NCI-H345 treated with DMSO at 0.1 percent for 48 hours (cell line): ENCODE measurements at regions not wholly inside any gene's neighbourhood (a gene's known extent, or its start where the extent isn't known, plus 50 kb on each side); places are given as distances from the start of the nearest gene placed in this dataset.

Source experiments
- DNase-seq: peaks from one replicate; lab custom pipeline; 2025; ENCODE audit not compliant: unreplicated experiment; lab: John Stamatoyannopoulos, UW

DNA sequence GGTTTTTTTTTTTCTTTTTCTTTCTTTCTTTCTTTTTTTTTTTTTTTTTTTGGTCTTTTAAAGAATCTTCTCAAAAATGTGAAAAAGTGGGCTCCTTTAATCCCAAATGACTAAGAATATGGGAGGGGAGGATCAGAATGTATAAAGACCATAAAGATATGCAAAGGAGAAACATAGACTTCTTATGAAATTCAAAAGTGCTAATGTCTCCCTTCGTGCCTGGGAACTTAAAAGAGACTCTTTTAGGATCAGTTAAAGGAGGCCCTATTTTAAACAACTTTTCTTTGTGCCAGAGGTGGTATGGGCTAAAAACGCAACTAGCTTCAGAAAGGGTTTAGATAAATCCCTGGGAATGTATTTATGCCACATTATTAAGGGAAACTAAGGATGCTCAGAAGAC, 54.2 kb upstream of the KAZN start:
- DNase-seq, result no peak

DNA sequence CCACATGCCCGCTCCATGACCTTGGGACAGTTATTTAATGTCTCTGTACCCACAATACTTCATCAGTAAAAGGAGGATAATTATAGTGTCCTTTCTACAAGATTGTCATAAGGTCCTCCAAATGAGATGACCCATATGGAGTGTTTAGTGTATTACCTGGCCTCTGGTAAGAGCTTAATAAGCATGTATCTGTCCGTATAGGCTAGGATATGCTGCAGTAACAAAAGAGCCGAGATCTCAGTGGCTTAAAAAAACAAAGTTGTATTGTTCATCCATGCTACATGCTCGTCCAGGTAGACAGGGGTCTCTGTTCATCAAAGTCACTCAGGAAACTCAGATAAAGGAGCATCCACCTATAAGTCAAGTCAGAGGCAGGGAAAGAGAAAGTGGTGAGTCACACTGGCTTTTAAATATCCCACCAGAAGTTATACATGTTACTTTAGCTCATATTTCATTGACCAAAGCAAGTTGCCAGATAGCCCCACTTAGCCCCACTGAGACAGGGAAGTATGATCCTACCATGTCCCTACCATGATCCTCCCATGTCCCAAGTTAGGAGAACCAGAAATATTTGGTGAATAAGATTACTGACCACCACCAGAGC, 53.0 kb upstream of the KAZN start:
- no peak for DNase-seq

DNA sequence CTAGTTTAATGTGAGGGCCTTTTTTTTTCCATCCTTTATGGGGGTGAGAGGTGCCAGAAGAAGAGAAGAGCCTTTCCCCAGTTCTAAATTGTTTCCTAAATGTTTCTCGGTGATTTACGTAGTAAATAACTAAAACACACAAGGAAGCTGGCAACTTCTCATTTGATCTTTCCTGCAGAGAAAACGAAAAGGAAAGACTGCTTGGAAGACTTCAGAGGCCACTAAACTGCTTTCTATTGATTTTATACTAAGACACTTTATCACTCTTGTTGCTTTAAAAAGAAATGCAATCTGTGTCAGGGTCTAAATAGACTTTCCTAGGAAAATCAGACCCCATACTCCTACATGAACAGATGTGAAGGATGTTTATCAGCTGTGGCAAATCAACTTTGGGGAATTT, 52.1 kb upstream of the KAZN start:
- no peak for DNase-seq
